Smooth muscle cell (in vitro differentiated cells): ENCODE measurements at regions not wholly inside any gene's neighbourhood (a gene's known extent, or its start where the extent isn't known, plus 50 kb on each side); places are given as distances from the start of the nearest gene placed in this dataset.

ENCODE experiments used
- DNase-seq: peaks from one replicate; lab custom pipeline; 2025; ENCODE audit not compliant: unreplicated experiment; lab: John Stamatoyannopoulos, UW
- H2AFZ ChIP-seq: fragments of 200-600 bp; sonication (generic); 2 replicates; pipeline ENCODE4 v1.6.0; 2016; ENCODE audit warnings: antibody characterized with exemption, low read depth, mild to moderate bottlenecking
- H3F3A ChIP-seq: fragments of 200-600 bp; sonication (generic); 2 replicates; pipeline ENCODE4 v1.6.0; 2017; ENCODE audit warnings: antibody characterized with exemption, low read depth
- H3K27ac ChIP-seq: fragments of 200-600 bp; sonication (generic); 2 replicates; pipeline ENCODE4 v1.5.1; 2016; ENCODE audit warnings: low read depth, mild to moderate bottlenecking
- H3K27me3 ChIP-seq: fragments of 200-600 bp; sonication (generic); 2 replicates; pipeline ENCODE4 v1.6.1; 2016; ENCODE audit warnings: low read depth, mild to moderate bottlenecking
- H3K36me3 ChIP-seq: fragments of 200-600 bp; sonication (generic); 2 replicates; pipeline ENCODE4 v1.5.1; 2016; ENCODE audit warnings: low read depth
- H3K4me1 ChIP-seq: fragments of 200-600 bp; sonication (generic); 2 replicates; pipeline ENCODE4 v1.5.1; 2016; ENCODE audit warnings: low read depth
- H3K4me2 ChIP-seq: fragments of 200-600 bp; sonication (generic); 2 replicates; pipeline ENCODE4 v1.6.0; 2016; ENCODE audit warnings: mild to moderate bottlenecking
- H3K4me3 ChIP-seq: fragments of 200-600 bp; sonication (generic); 2 replicates; pipeline ENCODE4 v1.5.1; 2016; ENCODE audit warnings: mild to moderate bottlenecking
- H3K79me2 ChIP-seq: fragments of 200-600 bp; sonication (generic); 2 replicates; pipeline ENCODE4 v1.6.0; 2016; ENCODE audit warnings: low read depth, mild to moderate bottlenecking
- H3K9ac ChIP-seq: fragments of 200-600 bp; sonication (generic); 2 replicates; pipeline ENCODE4 v1.6.0; 2016; ENCODE audit warnings: low read depth
- H3K9me3 ChIP-seq: fragments of 200-600 bp; sonication (generic); replicated peaks from 2 replicates; pipeline ENCODE4 v1.5.1; 2016; ENCODE audit warnings: low read depth
- H4K20me1 ChIP-seq: fragments of 200-600 bp; sonication (generic); 2 replicates; pipeline ENCODE4 v1.6.0; 2016; ENCODE audit warnings: low read depth
- CTCF ChIP-seq: fragments of 200-600 bp; sonication (generic); IDR thresholded peaks from 2 replicates; pipeline ENCODE4 v1.5.1; 2017; ENCODE audit warnings: borderline replicate concordance, mild to moderate bottlenecking, antibody characterized with exemption; ENCODE audit not compliant: insufficient read depth, poor library complexity, severe bottlenecking
- whole genome bisulfite sequencing: methylation state at CpG from one replicate; pipeline ENCODE4 v1.1.7; 2016; ENCODE audit warnings: low lambda C conversion rate; 5-methylcytosine and 5-hydroxymethylcytosine counted together

DNA sequence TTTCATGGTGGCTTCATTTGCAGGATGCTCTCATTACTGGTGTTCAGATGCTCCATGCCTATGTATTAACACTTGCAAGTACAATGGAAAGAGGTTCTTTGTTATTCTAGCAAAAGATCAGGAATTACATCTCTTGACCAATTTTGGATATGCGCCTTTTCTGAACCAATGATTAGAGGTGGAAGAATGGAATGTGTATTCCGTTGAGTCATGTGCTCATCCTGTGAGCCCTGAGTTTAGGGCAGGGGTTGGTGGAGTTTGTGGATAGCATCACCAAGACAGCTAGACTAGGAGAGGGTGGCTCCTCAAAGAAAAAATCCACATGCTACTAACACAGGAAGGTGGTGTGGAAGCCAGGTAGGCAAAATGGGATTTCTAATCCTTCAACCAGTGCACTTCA is 80.7 kb upstream of the SLC25A26 start:
- Histone ChIP-seq H2AFZ (no peak overlapping the region), H3K9ac (no peak overlapping the region), H3F3A (peaks cover 6% of the 10 kb centered on the region), H4K20me1 (no peaks in the 10 kb centered on the region), H3K4me2 (no peak overlapping the region), H3K79me2 (no peaks in the 10 kb centered on the region), H3K9me3 (no peaks in the 10 kb centered on the region), H3K4me1 (no peaks in the 10 kb centered on the region), H3K27ac (no peak overlapping the region), H3K36me3 (no peaks in the 10 kb centered on the region), H3K27me3 (no peaks in the 10 kb centered on the region), H3K4me3 (no peak overlapping the region)
- no peak for TF ChIP-seq CTCF
- no peak for DNase-seq
- 41% methylated on average over 2 of the region's 2 CpGs for WGBS

- H2AFZ ChIP-seq: no peak overlapping the region
- WGBS: 55% methylated on average over 5 of the region's 5 CpGs
- H4K20me1 ChIP-seq: no peaks in the 10 kb centered on the region
- no peaks in the 10 kb centered on the region for H3F3A ChIP-seq
- no peak overlapping the region for H3K4me2 ChIP-seq
- no peak for DNase-seq
- no peaks in the 10 kb centered on the region for H3K9me3 ChIP-seq
- H3K27me3 ChIP-seq: no peaks in the 10 kb centered on the region
- no peaks in the 10 kb centered on the region for H3K4me1 ChIP-seq
- no peak overlapping the region for H3K4me3 ChIP-seq
- H3K36me3 ChIP-seq: no peaks in the 10 kb centered on the region
- TF ChIP-seq CTCF: no peak
- no peak overlapping the region for H3K9ac ChIP-seq
- no peak overlapping the region for H3K27ac ChIP-seq
- H3K79me2 ChIP-seq: no peaks in the 10 kb centered on the region
Measured at GRCh38 chr3:66139415-66139814, 81.4 kb upstream of the SLC25A26 start.

DNA sequence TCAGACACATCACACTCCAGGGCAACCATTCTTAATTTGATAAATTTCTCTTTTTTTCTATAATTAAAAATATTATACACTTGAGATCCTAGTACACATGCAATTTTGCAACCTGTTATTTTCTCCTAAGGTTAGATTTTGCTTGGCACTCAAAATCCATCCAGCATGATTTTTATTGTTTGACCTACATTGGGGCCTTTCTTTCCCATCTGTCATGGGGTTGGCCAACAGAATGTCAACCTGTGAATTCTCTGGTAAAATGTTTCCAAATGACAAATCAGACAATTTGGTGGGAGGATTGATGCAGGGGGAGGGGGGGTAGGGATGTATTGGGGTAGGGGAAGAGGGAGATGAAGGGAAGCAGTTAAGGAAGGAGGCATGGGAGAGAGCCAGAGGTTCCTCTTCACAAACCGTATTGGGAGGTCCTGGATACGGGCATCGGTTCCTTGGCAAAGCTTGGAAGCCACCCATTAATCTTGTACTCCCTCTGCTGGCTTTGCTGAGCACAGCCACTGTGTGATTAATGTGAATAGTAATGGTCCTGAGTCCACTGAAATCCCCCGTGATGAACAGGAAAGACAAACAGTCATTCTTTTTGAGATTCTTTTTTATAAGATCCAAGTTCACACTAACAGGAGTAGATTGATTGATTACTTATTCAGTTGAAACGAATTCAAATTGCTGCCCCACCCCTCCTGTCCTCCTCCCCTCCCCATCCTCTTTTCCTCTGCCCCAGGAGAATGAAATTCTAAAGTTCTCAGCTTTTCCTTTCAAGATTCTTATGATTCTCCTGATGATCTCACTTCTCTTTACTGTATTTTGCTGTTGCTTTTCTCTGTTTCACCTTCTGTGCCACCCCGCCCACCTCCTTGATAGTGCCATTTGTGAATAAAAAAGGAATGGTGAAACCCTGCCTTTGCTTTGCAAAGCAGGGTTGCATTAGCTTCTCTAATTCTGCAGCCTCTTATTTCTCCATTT is 82.2 kb upstream of the SLC25A26 start:
- Histone ChIP-seq H3K36me3 (no peaks in the 10 kb centered on the region), H3K9me3 (no peaks in the 10 kb centered on the region), H3F3A (no peaks in the 10 kb centered on the region), H3K4me2 (no peak overlapping the region), H2AFZ (no peak overlapping the region), H3K9ac (no peak overlapping the region), H3K27me3 (no peaks in the 10 kb centered on the region), H3K27ac (no peak overlapping the region), H3K4me3 (no peak overlapping the region), H4K20me1 (no peaks in the 10 kb centered on the region), H3K79me2 (no peaks in the 10 kb centered on the region), H3K4me1 (no peaks in the 10 kb centered on the region)
- peak; percentile 67 for TF ChIP-seq CTCF
- 25% methylated on average over 6 of the region's 6 CpGs for WGBS
- DNase-seq: no peak
